GM12801 (cell line): ENCODE measurements at regions not wholly inside any gene's neighbourhood (a gene's known extent, or its start where the extent isn't known, plus 50 kb on each side); places are given as distances from the start of the nearest gene placed in this dataset.

Experiments
- CTCF ChIP-seq: IDR thresholded peaks from one replicate; pipeline ENCODE4 v1.5.1; 2011; ENCODE audit warnings: control low read depth; ENCODE audit not compliant: insufficient read length; ENCODE audit errors: extremely low read depth

- no peak for TF ChIP-seq CTCF
Observed at GRCh38 chr9:32172256-32172655, 212.2 kb upstream of the ACO1 start.

GRCh38 chr9:32177396-32177795 lies 207.0 kb upstream of the ACO1 start:
- TF ChIP-seq CTCF, result no peak

- no peak for TF ChIP-seq CTCF
Observed at GRCh38 chr9:32180597-32180996, 203.8 kb upstream of the ACO1 start.

GRCh38 chr9:32200241-32200640 lies 184.2 kb upstream of the ACO1 start:
- no peak for TF ChIP-seq CTCF

- TF ChIP-seq CTCF, result no peak
Observed at GRCh38 chr9:32200896-32201295, 183.5 kb upstream of the ACO1 start.

- TF ChIP-seq CTCF, result no peak
Observed at GRCh38 chr9:32218100-32218767, 166.2 kb upstream of the ACO1 start.

GRCh38 chr9:32220750-32221149 lies 163.7 kb upstream of the ACO1 start:
- no peak for TF ChIP-seq CTCF

GRCh38 chr9:32234451-32234850 lies 150.0 kb upstream of the ACO1 start:
- no peak for TF ChIP-seq CTCF
